DND-41 (cell line): ENCODE measurements at regions not wholly inside any gene's neighbourhood (a gene's known extent, or its start where the extent isn't known, plus 50 kb on each side); places are given as distances from the start of the nearest gene placed in this dataset.
A peak's percentile ranks its signal among the peaks of the same experiment; 100 is the strongest.

ENCODE experiments used
- ATAC-seq: fragments of 200-7000 bp; cut with Tn5 transposase; 3 replicates; pipeline ENCODE4 v1.9.1; 2021; ENCODE audit warnings: low read depth; ENCODE audit not compliant: insufficient read depth
- DNase-seq: peaks from one replicate; pipeline ENCODE4 v3.0.0-alpha.2; 2020
- H2AFZ ChIP-seq: 2 replicates; pipeline ENCODE4 v1.6.0; 2012; ENCODE audit warnings: low read depth, low read length
- H3K27ac ChIP-seq: 2 replicates; pipeline ENCODE4 v1.5.1; 2012; ENCODE audit warnings: low read length, inconsistent platforms
- H3K27me3 ChIP-seq: fragments of 200-600 bp; sonication (generic); 2 replicates; pipeline ENCODE4 v1.6.0; 2012; ENCODE audit warnings: low read length, mild to moderate bottlenecking, inconsistent platforms; ENCODE audit not compliant: insufficient read depth, poor library complexity
- H3K36me3 ChIP-seq: 2 replicates; pipeline ENCODE4 v1.5.1; 2012; ENCODE audit warnings: low read length, inconsistent platforms; ENCODE audit not compliant: insufficient read depth
- H3K4me1 ChIP-seq: 2 replicates; pipeline ENCODE4 v1.5.1; 2012; ENCODE audit warnings: mild to moderate bottlenecking, low read length; ENCODE audit not compliant: insufficient read depth
- H3K4me2 ChIP-seq: 2 replicates; pipeline ENCODE4 v1.6.0; 2012; ENCODE audit warnings: mild to moderate bottlenecking, moderate library complexity, low read length, inconsistent platforms; ENCODE audit not compliant: insufficient read depth
- H3K4me3 ChIP-seq, 2 experiments: fragments of 200-600 bp in 1 of 2; shearing (Covaris generic) in 1 of 2; 2 replicates each; pipeline ENCODE4 v1.5.1; 2012 to 2016; ENCODE audit warnings: inconsistent platforms in 2 of 2, low read length in 2 of 2, mild to moderate bottlenecking in 2 of 2, low read depth in 1 of 2, moderate library complexity in 1 of 2
- H3K79me2 ChIP-seq: 2 replicates; pipeline ENCODE4 v1.6.0; 2012; ENCODE audit warnings: low read length, inconsistent platforms; ENCODE audit not compliant: insufficient read depth
- H3K9ac ChIP-seq: 2 replicates; pipeline ENCODE4 v1.6.0; 2012; ENCODE audit warnings: low read depth, mild to moderate bottlenecking, inconsistent platforms, low read length, moderate library complexity
- H3K9me3 ChIP-seq: 2 replicates; pipeline ENCODE4 v1.5.1; 2012; ENCODE audit warnings: low read length, moderate library complexity, mild to moderate bottlenecking, inconsistent platforms; ENCODE audit not compliant: insufficient read depth, severe bottlenecking
- H4K20me1 ChIP-seq: 2 replicates; pipeline ENCODE4 v1.6.0; 2012; ENCODE audit warnings: low read length; ENCODE audit not compliant: insufficient read depth
- CTCF ChIP-seq: IDR thresholded peaks from 2 replicates; pipeline ENCODE4 v1.5.1; 2012; ENCODE audit warnings: borderline replicate concordance, low read length, moderate library complexity, mild to moderate bottlenecking; ENCODE audit not compliant: poor library complexity, severe bottlenecking; ENCODE audit errors: extremely low read depth
- EZH2 ChIP-seq: IDR thresholded peaks from 3 replicates; pipeline ENCODE4 v1.6.1; 2012; ENCODE audit warnings: borderline replicate concordance, low read depth, mild to moderate bottlenecking, moderate library complexity, low read length, inconsistent platforms; ENCODE audit not compliant: severe bottlenecking

- H2AFZ ChIP-seq: no peak overlapping the region
- no peak overlapping the region for H3K27ac ChIP-seq
- no peaks in the 10 kb centered on the region for H3K36me3 ChIP-seq
- peaks cover 3% of the 10 kb centered on the region for H3K27me3 ChIP-seq
- TF ChIP-seq CTCF: no peak
- no peak for TF ChIP-seq EZH2
- H3K4me2 ChIP-seq: no peak overlapping the region
- no peaks in the 10 kb centered on the region for H3K4me1 ChIP-seq
- no peak overlapping the region for H3K9ac ChIP-seq
- H3K9me3 ChIP-seq: no peaks in the 10 kb centered on the region
- ATAC-seq (no peak), DNase-seq (no peak)
- H3K79me2 ChIP-seq: no peaks in the 10 kb centered on the region
- H3K4me3 ChIP-seq: no peak overlapping the region
- no peaks in the 10 kb centered on the region for H4K20me1 ChIP-seq
These were observed 127.3 kb upstream of the NUDT7 start for GRCh38 chr16:77594799-77595596.

- Histone ChIP-seq H3K4me1 (no peaks in the 10 kb centered on the region), H4K20me1 (no peaks in the 10 kb centered on the region), H3K9me3 (no peaks in the 10 kb centered on the region), H3K36me3 (no peaks in the 10 kb centered on the region), H3K9ac (no peak overlapping the region), H2AFZ (no peak overlapping the region), H3K4me3 (no peak overlapping the region), H3K4me2 (no peak overlapping the region), H3K79me2 (no peaks in the 10 kb centered on the region), H3K27me3 (peaks cover 3% of the 10 kb centered on the region), H3K27ac (no peak overlapping the region)
- TF ChIP-seq EZH2 (no peak), CTCF (no peak)
- DNase-seq (no peak), ATAC-seq (no peak)
These were observed 126.1 kb upstream of the NUDT7 start for GRCh38 chr16:77596261-77596660.

GRCh38 chr16:77599793-77600415 is 122.4 kb upstream of the NUDT7 start:
- no peak overlapping the region for H2AFZ ChIP-seq
- no peaks in the 10 kb centered on the region for H3K4me1 ChIP-seq
- no peak overlapping the region for H3K4me2 ChIP-seq
- DNase-seq: peak; percentile 31
- H4K20me1 ChIP-seq: no peaks in the 10 kb centered on the region
- no peak overlapping the region for H3K4me3 ChIP-seq
- H3K27ac ChIP-seq: no peak overlapping the region
- no peaks in the 10 kb centered on the region for H3K9me3 ChIP-seq
- no peaks in the 10 kb centered on the region for H3K79me2 ChIP-seq
- TF ChIP-seq EZH2 (no peak), CTCF (peak; percentile 80)
- peaks cover 4% of the 10 kb centered on the region for H3K27me3 ChIP-seq
- ATAC-seq: peak; percentile 59; the same call in 2 of the 3 replicates
- H3K9ac ChIP-seq: no peak overlapping the region
- no peaks in the 10 kb centered on the region for H3K36me3 ChIP-seq
